Left lung (tissue), 4 donors: ENCODE measurements at regions not wholly inside any gene's neighbourhood (a gene's known extent, or its start where the extent isn't known, plus 50 kb on each side); places are given as distances from the start of the nearest gene placed in this dataset.
A peak's percentile ranks its signal among the peaks of the same experiment; 100 is the strongest.

Experiments used
- ATAC-seq: fragments of 200-7000 bp; cut with Tn5 transposase; one replicate; pipeline ENCODE4 v1.9.1; 2020; ENCODE audit warnings: moderate library complexity
- DNase-seq, 4 donors: peaks; one replicate each; pipeline ENCODE4 v3.0.0-alpha.2; 2013 to 2020
- H3K27ac ChIP-seq, 2 donors: fragments of 200-600 bp; sonication (generic) in 1 of 2; one replicate each; pipeline versions ENCODE4 v1.5.0 to v1.8.0; 2020 to 2021
- H3K27me3 ChIP-seq, 2 donors: fragments of 200-600 bp; sonication (generic) in 1 of 2; one replicate each; pipeline versions ENCODE4 v1.5.0 to v1.8.0; 2020 to 2021
- H3K36me3 ChIP-seq, 2 donors: fragments of 200-600 bp; sonication (generic) in 1 of 2; one replicate each; pipeline versions ENCODE4 v1.5.0 to v1.8.0; 2020 to 2021
- H3K4me1 ChIP-seq, 2 donors: fragments of 200-600 bp; one replicate each; pipeline ENCODE4 v1.8.0; 2021
- H3K4me3 ChIP-seq, 2 donors: fragments of 200-600 bp; sonication (generic) in 1 of 2; one replicate each; pipeline versions ENCODE4 v1.5.0 to v1.8.0; 2020 to 2021; ENCODE audit warnings: mild to moderate bottlenecking in 1 of 2
- H3K9me3 ChIP-seq, 2 donors: fragments of 200-600 bp; sonication (generic) in 1 of 2; one replicate each; pipeline versions ENCODE4 v1.5.0 to v1.8.0; 2020 to 2021
- CTCF ChIP-seq, 2 donors: fragments of 200-600 bp; sonication (generic) in 1 of 2; IDR thresholded peaks; one replicate each; pipeline versions ENCODE4 v1.5.0 to v1.8.0; 2021; ENCODE audit warnings: antibody characterized with exemption in 2 of 2
- intact Hi-C, 2 donors: fragments of 100-400 bp; cut with DNase I; formaldehyde crosslinking; loops; one replicate each; pipeline versions ENCODE4 v1.11.2 to v1.14.2; 2022
- donor health status: DM: no; HTN: yes; CAD: no.
- donor health status: DM: no; HTN: no; CAD: no.

DNA sequence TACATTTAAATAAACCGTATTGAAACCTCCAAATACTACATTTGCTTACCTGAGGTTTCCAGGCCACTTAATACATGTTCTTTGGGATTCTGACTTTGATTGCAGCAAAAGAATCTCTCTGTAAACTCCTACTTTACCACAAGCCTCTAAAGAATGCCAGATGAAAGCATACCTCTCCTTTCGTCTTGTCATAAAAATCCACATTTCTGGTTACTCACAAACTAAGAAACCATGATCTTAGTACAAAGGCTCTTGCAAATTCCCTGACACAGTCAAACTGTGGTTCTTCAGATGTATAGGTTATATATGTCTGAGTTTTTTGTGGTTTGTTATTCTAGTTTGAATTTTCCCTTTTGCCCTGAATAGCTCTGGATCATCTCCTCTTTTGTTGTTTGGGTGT is 188.4 kb downstream of the RAP2B start:
- intact Hi-C loops, result no loop called here
- Histone ChIP-seq H3K4me3 (no peak overlapping the region), H3K9me3 (no peaks in the 10 kb centered on the region), H3K4me1 (no peaks in the 10 kb centered on the region), H3K36me3 (no peaks in the 10 kb centered on the region), H3K27ac (peak overlapping the region in 1 of 2 donors; percentile 24), H3K27me3 (no peaks in the 10 kb centered on the region)
- no peak for TF ChIP-seq CTCF (IDR thresholded peaks at IDR 0.05)
- peak; percentile 75 for ATAC-seq
- DNase-seq, result no peak

DNA sequence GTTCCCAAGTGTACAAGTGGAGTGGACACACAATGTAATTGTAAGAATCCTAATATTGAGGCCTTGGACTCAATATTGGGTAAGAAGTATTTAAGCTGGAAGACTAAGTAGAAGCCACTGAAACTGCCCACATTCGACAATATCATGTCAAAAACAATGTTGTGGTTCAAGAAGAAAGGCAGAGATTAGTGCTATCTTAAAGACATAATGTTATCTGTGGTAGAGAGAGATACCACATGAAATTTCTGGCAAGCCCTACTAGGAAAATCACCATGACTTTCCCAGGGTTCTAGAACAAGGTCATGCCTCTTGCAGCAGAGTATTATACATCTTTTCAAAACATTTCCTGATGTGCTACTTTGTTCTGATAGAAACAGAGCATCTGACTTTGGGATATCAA is 192.6 kb downstream of the RAP2B start:
- intact Hi-C loops, result no loop called here
- ATAC-seq, result no peak
- no peaks in the 10 kb centered on the region for H3K9me3 ChIP-seq
- H3K4me3 ChIP-seq, result no peak overlapping the region
- no peaks in the 10 kb centered on the region for H3K4me1 ChIP-seq
- no peak for DNase-seq
- no peak for TF ChIP-seq CTCF (IDR thresholded peaks at IDR 0.05)
- no peaks in the 10 kb centered on the region for H3K36me3 ChIP-seq
- H3K27me3 ChIP-seq, result no peaks in the 10 kb centered on the region
- no peak overlapping the region for H3K27ac ChIP-seq

DNA sequence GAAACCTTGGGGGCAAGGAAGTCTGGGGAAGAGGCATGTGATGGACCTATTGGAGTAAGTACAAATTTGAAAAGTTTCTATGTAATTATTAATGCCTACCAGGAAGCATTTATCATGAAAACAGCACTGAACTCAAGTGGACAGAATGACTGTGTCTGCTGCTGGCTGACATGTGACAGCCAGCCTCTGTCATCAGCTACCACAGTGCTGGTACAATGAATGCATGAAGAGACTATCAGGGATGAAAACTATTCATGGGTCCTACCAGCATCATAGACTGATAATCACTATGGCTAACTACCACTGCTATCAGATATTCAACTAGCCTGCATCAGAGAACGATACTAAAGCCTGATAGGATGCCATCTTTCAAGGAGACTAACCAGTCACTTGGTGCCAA is 193.5 kb downstream of the RAP2B start:
- intact Hi-C loops, result no loop called here
- Histone ChIP-seq H3K36me3 (no peaks in the 10 kb centered on the region), H3K9me3 (no peaks in the 10 kb centered on the region), H3K4me3 (no peak overlapping the region), H3K27me3 (no peaks in the 10 kb centered on the region), H3K4me1 (no peaks in the 10 kb centered on the region), H3K27ac (no peak overlapping the region)
- peak; percentile 49 for ATAC-seq
- TF ChIP-seq CTCF (IDR thresholded peaks at IDR 0.05), result no peak
- DNase-seq, result no peak

GRCh38 chr3:153356908-153357307 is 194.9 kb downstream of the RAP2B start:
- no peaks in the 10 kb centered on the region for H3K27me3 ChIP-seq
- peak overlapping the region in 1 of 2 donors; percentile 2 for H3K27ac ChIP-seq
- DNase-seq, result no peak
- H3K4me3 ChIP-seq, result no peak overlapping the region
- intact Hi-C loops, result no loop called here
- no peak for ATAC-seq
- TF ChIP-seq CTCF (IDR thresholded peaks at IDR 0.05), result no peak
- no peaks in the 10 kb centered on the region for H3K36me3 ChIP-seq
- H3K4me1 ChIP-seq, result no peaks in the 10 kb centered on the region
- H3K9me3 ChIP-seq, result no peaks in the 10 kb centered on the region

- TF ChIP-seq CTCF (IDR thresholded peaks at IDR 0.05), result no peak
- intact Hi-C loops, result no loop called here
- DNase-seq (no peak), ATAC-seq (peak; percentile 82)
- Histone ChIP-seq H3K9me3 (peaks cover 0 to under 1% of the 10 kb centered on the region in 2 donors), H3K4me3 (no peak overlapping the region), H3K4me1 (no peaks in the 10 kb centered on the region), H3K27me3 (no peaks in the 10 kb centered on the region), H3K27ac (peak overlapping the region in 1 of 2 donors; percentile 2), H3K36me3 (no peaks in the 10 kb centered on the region)
These were observed 195.4 kb downstream of the RAP2B start for GRCh38 chr3:153357436-153357835.
